BE2C (cell line): ENCODE measurements at regions not wholly inside any gene's neighbourhood (a gene's known extent, or its start where the extent isn't known, plus 50 kb on each side); places are given as distances from the start of the nearest gene placed in this dataset.
"Not testable (repeated sequence)": the region's sequence is repeated elsewhere in the genome, so short reads cannot be mapped to it uniquely, and the experiment has no call there.

Source experiments
- DNase-seq: peaks from one replicate; pipeline ENCODE4 v3.0.0-alpha.2; 2020
- H3K27me3 ChIP-seq: fragments of 250-450 bp; sonication (Bioruptor Pico); 2 replicates; pipeline ENCODE4 v1.5.1; 2020; ENCODE audit warnings: mild to moderate bottlenecking
- H3K36me3 ChIP-seq: fragments of 250-450 bp; sonication (Bioruptor Pico); 2 replicates; pipeline ENCODE4 v1.5.1; 2020; ENCODE audit warnings: mild to moderate bottlenecking
- H3K4me1 ChIP-seq: fragments of 250-450 bp; sonication (Bioruptor Pico); 2 replicates; pipeline ENCODE4 v1.5.1; 2020
- H3K4me3 ChIP-seq: 2 replicates; pipeline ENCODE4 v1.5.1; 2011; ENCODE audit warnings: low read depth, low read length
- H3K9me3 ChIP-seq: fragments of 250-450 bp; sonication (Bioruptor Pico); 2 replicates; pipeline ENCODE4 v1.5.1; 2020
- TF ChIP-seq, protein P1 (sequence below): IDR thresholded peaks from 2 replicates; pipeline ENCODE4 v1.5.1; 2012; ENCODE audit warnings: mild to moderate bottlenecking, low read depth, low read length

DNA sequence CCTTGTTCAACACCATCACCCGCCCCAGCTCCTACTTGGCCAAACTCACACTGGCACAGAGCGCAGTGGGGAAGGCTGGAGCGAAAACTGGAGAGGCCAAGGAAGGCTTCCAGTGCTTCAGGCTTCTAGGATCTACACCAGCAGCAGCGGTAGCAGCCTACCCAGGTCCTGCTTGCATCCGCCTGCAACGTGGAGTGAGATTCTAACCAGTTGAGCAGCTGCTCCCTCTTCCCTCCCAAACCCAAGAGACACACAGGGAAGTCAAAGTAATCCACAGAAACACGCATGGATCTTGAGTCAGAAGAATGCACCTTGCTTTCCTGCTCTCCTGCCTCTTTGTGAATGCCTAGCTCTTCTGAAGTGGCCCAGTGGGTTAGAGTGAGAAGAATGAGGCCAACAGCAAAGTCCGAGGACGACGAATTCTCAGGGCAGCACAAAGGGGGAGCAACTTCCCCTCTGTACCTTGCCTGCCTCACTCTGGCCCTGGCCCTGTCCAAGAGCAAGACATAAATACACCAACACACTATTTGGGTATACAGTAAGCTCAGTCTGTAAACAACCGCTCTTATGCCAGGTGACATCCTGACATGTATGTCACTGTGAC lies 95.9 kb upstream of the FOXQ1 start:
- H3K4me1 ChIP-seq = no peaks in the 10 kb centered on the region

DNA sequence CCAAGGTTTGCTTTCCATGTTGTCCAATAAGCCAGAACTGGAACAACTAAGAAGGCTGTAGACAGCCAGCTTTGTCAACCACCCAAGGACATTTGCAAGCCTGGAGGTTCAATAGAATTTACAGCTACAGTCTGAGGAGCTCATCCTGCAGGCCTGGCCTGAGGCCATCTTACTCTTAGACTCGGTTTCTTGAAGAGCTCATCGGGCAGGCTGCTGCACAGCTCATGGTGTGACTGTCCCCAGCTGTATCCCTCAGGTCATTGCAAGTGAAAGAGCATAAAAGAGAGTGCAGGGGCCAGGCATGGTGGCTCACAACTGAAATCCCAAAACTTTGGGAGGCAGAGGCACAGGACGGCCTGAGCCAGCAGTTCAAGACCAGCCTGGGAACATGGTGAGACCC lies 96.9 kb upstream of the FOXQ1 start:
- H3K36me3 ChIP-seq = no peaks in the 10 kb centered on the region
- H3K4me3 ChIP-seq = no peak overlapping the region
- no peaks in the 10 kb centered on the region for H3K4me1 ChIP-seq
- peaks cover 16% of the 10 kb centered on the region for H3K27me3 ChIP-seq
- no peaks in the 10 kb centered on the region for H3K9me3 ChIP-seq
- TF ChIP-seq, protein P1, sequence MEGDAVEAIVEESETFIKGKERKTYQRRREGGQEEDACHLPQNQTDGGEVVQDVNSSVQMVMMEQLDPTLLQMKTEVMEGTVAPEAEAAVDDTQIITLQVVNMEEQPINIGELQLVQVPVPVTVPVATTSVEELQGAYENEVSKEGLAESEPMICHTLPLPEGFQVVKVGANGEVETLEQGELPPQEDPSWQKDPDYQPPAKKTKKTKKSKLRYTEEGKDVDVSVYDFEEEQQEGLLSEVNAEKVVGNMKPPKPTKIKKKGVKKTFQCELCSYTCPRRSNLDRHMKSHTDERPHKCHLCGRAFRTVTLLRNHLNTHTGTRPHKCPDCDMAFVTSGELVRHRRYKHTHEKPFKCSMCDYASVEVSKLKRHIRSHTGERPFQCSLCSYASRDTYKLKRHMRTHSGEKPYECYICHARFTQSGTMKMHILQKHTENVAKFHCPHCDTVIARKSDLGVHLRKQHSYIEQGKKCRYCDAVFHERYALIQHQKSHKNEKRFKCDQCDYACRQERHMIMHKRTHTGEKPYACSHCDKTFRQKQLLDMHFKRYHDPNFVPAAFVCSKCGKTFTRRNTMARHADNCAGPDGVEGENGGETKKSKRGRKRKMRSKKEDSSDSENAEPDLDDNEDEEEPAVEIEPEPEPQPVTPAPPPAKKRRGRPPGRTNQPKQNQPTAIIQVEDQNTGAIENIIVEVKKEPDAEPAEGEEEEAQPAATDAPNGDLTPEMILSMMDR = no peak
- DNase-seq = no peak

More for the DNA sequence above, 95.9 kb upstream of the FOXQ1 start:
- Histone ChIP-seq H3K9me3 (no peaks in the 10 kb centered on the region), H3K36me3 (no peaks in the 10 kb centered on the region), H3K27me3 (peaks cover 16% of the 10 kb centered on the region), H3K4me3 (no peak overlapping the region)
- TF ChIP-seq, protein P1 = no peak
- DNase-seq = no peak

- Histone ChIP-seq H3K4me1 (no peaks in the 10 kb centered on the region), H3K36me3 (no peaks in the 10 kb centered on the region), H3K9me3 (no peaks in the 10 kb centered on the region), H3K27me3 (peaks cover 13% of the 10 kb centered on the region), H3K4me3 (no peak overlapping the region)
- DNase-seq = no peak
- TF ChIP-seq, protein P1 = no peak
Observed at GRCh38 chr6:1212919-1213318, 99.0 kb upstream of the FOXQ1 start.

DNA sequence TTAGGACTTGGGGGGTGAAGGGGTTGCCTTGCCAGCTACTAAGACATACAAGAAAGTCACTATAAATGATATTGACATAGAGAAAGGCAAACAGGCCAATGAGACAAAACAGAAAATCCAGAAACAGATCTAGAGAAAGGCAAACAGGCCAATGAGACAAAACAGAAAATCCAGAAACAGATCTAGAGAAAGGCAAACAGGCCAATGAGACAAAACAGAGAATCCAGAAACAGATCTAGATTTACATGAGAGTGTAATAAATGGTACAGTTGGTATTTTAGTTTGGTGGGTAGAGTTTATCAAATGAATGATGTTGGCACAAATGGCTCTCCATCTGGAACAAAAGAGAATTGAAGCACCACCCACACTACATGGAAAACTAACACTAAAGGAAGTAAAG lies 99.8 kb upstream of the FOXQ1 start:
- DNase-seq, H3K4me1 ChIP-seq, H3K36me3 ChIP-seq, H3K4me3 ChIP-seq, H3K27me3 ChIP-seq, H3K9me3 ChIP-seq: not testable (repeated sequence)

GRCh38 chr6:1210631-1211030 lies 101.3 kb upstream of the FOXQ1 start:
- H3K36me3 ChIP-seq, H3K27me3 ChIP-seq: not testable (repeated sequence)

DNA sequence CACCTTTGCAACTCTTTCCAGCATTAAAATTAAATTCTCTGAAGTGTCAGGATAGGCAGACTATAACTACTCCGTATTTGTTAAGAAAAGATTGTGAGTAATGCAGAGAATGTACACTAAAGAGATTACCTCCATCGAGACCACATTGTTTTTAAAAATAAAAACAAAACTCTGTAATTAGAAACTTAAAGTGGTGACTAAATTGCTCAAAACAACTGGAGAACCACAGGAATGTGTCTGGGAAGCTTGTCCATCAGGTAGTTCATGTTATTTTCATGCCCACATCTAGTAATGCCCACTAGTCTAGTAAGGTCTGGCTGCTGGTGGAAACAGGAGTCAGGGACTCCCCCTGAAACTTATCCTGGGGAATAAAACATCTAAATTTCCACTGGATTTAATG lies 103.0 kb upstream of the FOXQ1 start:
- DNase-seq = no peak
- no peaks in the 10 kb centered on the region for H3K36me3 ChIP-seq
- H3K4me3 ChIP-seq = no peak overlapping the region
- H3K4me1 ChIP-seq = no peaks in the 10 kb centered on the region
- TF ChIP-seq, protein P1 = no peak
- no peaks in the 10 kb centered on the region for H3K9me3 ChIP-seq
- peaks cover 8% of the 10 kb centered on the region for H3K27me3 ChIP-seq

More at GRCh38 chr6:1210631-1211030, 101.3 kb upstream of the FOXQ1 start:
- not testable (repeated sequence) for DNase-seq, H3K9me3 ChIP-seq, H3K4me1 ChIP-seq, H3K4me3 ChIP-seq

GRCh38 chr6:1203546-1203945 lies 108.4 kb upstream of the FOXQ1 start:
- no peaks in the 10 kb centered on the region for H3K4me1 ChIP-seq
- DNase-seq = no peak
- H3K9me3 ChIP-seq = no peaks in the 10 kb centered on the region
- peaks cover 24% of the 10 kb centered on the region for H3K27me3 ChIP-seq
- no peaks in the 10 kb centered on the region for H3K36me3 ChIP-seq
- no peak overlapping the region for H3K4me3 ChIP-seq
- TF ChIP-seq, protein P1 = no peak
